Mesendoderm (in vitro differentiated cells): ENCODE measurements at regions not wholly inside any gene's neighbourhood (a gene's known extent, or its start where the extent isn't known, plus 50 kb on each side); places are given as distances from the start of the nearest gene placed in this dataset.

Source experiments
- DNase-seq: peaks from one replicate; pipeline ENCODE4 v3.0.0; 2013
- H2AK5ac ChIP-seq: 2 replicates; pipeline ENCODE4 v1.6.1; 2013; ENCODE audit warnings: low read length, inconsistent platforms
- H2BK120ac ChIP-seq: 2 replicates; pipeline ENCODE4 v1.6.1; 2013; ENCODE audit warnings: low read depth, mild to moderate bottlenecking, low read length, moderate library complexity, mixed read lengths
- H2BK15ac ChIP-seq: replicated peaks from 2 replicates; pipeline ENCODE4 v1.6.1; 2013; ENCODE audit warnings: low read depth, mild to moderate bottlenecking, moderate library complexity
- H2BK5ac ChIP-seq: 2 replicates; pipeline ENCODE4 v1.6.1; 2013; ENCODE audit warnings: low read length, inconsistent platforms
- H3K18ac ChIP-seq: 2 replicates; pipeline ENCODE4 v1.6.1; 2013; ENCODE audit warnings: mild to moderate bottlenecking, low read length, mixed read lengths
- H3K23ac ChIP-seq: one replicate; pipeline ENCODE4 v1.6.1; 2013; ENCODE audit warnings: low read length
- H3K27ac ChIP-seq: 2 replicates; pipeline ENCODE4 v1.5.1; 2013; ENCODE audit warnings: low read depth, mild to moderate bottlenecking, inconsistent platforms, low read length, moderate library complexity
- H3K27me3 ChIP-seq: 2 replicates; pipeline ENCODE4 v1.6.1; 2013; ENCODE audit warnings: low read length, control low read depth, mild to moderate bottlenecking, inconsistent platforms; ENCODE audit not compliant: insufficient read depth, poor library complexity
- H3K36me3 ChIP-seq: 2 replicates; pipeline ENCODE4 v1.6.1; 2013; ENCODE audit warnings: low read length, inconsistent platforms; ENCODE audit not compliant: control insufficient read depth, insufficient read depth
- H3K4ac ChIP-seq: one replicate; pipeline ENCODE4 v1.6.1; 2013; ENCODE audit warnings: low read depth, mild to moderate bottlenecking, low read length, moderate library complexity
- H3K4me1 ChIP-seq: 2 replicates; pipeline ENCODE4 v1.6.1; 2013; ENCODE audit warnings: low read depth, low read length, inconsistent platforms; ENCODE audit not compliant: control insufficient read depth
- H3K4me2 ChIP-seq: 2 replicates; pipeline ENCODE4 v1.6.1; 2013; ENCODE audit warnings: low read length
- H3K4me3 ChIP-seq: 2 replicates; pipeline ENCODE4 v1.5.1; 2013; ENCODE audit warnings: mild to moderate bottlenecking, low read length
- H3K56ac ChIP-seq: one replicate; pipeline ENCODE4 v1.6.1; 2013; ENCODE audit warnings: low read length
- H3K79me1 ChIP-seq: 2 replicates; pipeline ENCODE4 v1.6.1; 2013; ENCODE audit warnings: low read length, inconsistent platforms
- H3K79me2 ChIP-seq: 2 replicates; pipeline ENCODE4 v1.6.1; 2013; ENCODE audit warnings: mild to moderate bottlenecking, low read length; ENCODE audit not compliant: control insufficient read depth, insufficient read depth
- H3K9ac ChIP-seq: 2 replicates; pipeline ENCODE4 v1.6.1; 2013; ENCODE audit warnings: low read length, inconsistent platforms
- H4K5ac ChIP-seq: one replicate; pipeline ENCODE4 v1.6.1; 2013; ENCODE audit warnings: low read length
- H4K8ac ChIP-seq: one replicate; pipeline ENCODE4 v1.6.1; 2013; ENCODE audit warnings: low read depth, mild to moderate bottlenecking, control low read depth, low read length, moderate library complexity
- WGBS: extraction: QIAGEN DNeasy Blood & Tissue Kit; methylation state at CpG from one replicate; pipeline ENCODE4 v1.1.7; 2013; ENCODE audit warnings: low lambda C conversion rate, missing lambda C conversion rate; ENCODE audit not compliant: insufficient coverage; ENCODE audit errors: extremely low coverage; 5-methylcytosine and 5-hydroxymethylcytosine counted together

DNA sequence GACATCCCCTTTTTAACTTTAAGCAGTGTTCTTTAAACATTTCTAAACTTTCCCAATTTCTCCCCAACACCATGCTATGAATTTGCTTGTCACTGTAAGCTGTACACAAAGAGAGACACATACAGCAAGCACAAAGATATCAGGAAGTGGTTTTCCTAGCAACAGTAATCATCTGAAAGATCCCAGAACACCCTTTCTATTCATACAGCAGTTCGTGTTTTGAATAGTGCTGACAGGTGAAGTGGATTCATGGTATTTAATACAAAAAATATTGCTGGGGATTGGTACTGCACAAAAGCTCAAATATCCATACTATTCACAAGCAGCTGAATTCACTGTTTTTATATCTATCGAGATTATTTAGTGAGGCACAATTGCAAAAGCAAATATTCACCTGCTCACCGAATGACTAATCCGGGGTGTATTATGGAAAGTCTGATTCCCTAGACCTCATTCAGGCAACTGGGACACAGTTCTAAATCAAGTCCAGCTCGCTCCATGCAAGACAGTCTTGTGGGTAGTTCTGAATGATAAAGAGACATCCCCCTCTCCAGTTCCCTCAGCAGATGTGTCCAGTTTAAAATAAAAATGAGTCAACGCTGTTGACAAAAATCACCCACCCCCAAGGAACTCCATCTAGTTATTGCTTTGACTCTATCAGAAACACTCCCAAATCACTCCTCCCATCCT lies 107.1 kb upstream of the TSHZ2 start:
- no peaks in the 10 kb centered on the region for H3K36me3 ChIP-seq
- no peak for DNase-seq
- H3K4me3 ChIP-seq: no peak overlapping the region
- no peak overlapping the region for H4K5ac ChIP-seq
- H3K9ac ChIP-seq: no peak overlapping the region
- H3K4me1 ChIP-seq: no peaks in the 10 kb centered on the region
- no peak overlapping the region for H3K56ac ChIP-seq
- no peak overlapping the region for H3K18ac ChIP-seq
- H3K27me3 ChIP-seq: no peaks in the 10 kb centered on the region
- no peak overlapping the region for H2BK5ac ChIP-seq
- H3K4ac ChIP-seq: no peak overlapping the region
- no peak overlapping the region for H3K23ac ChIP-seq
- no peak overlapping the region for H2BK15ac ChIP-seq
- no peak overlapping the region for H4K8ac ChIP-seq
- H2BK120ac ChIP-seq: no peak overlapping the region
- H3K27ac ChIP-seq: no peak overlapping the region
- H3K4me2 ChIP-seq: no peak overlapping the region
- no peaks in the 10 kb centered on the region for H3K79me1 ChIP-seq
- H3K79me2 ChIP-seq: no peaks in the 10 kb centered on the region
- no CpG with 5 or more reads among the region's 6 CpGs for WGBS
- no peak overlapping the region for H2AK5ac ChIP-seq

DNA sequence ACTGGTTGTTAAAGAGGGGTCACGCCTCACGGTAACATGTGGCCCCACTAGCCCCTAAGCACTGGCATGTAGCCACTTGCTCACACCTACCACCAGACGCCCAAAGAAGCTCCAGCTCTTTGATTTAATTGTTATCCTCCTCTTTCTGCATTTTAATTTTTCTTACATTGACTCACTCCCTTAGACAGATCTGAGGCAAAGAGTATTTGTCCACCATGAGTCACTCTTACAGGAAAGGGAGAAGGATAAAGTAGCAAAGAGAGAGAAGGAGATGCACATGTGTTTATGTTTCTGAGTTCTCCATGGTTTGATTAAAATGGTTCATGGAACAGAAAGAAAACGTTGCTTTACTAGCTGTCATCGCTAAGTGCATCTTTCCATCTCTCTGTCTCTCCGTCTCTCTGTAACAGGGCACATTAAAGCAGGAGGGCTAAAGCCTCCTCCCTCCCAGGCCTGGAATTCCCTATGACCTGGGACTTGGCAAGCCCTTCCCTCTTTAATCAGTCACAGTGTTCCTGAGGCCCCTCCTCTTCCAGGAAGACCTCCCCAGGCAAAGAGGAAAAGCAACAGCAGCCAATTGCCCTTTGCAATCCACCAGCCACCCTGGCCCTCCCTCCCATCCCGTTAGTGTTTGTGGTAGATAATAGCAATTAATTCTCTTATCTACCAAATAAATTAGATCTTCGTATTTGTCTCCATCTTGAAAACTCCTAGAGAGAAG lies 112.8 kb upstream of the TSHZ2 start:
- no peak overlapping the region for H2BK5ac ChIP-seq
- no peak overlapping the region for H2BK120ac ChIP-seq
- peak; percentile 28 for DNase-seq
- H3K36me3 ChIP-seq: no peaks in the 10 kb centered on the region
- WGBS: no CpG with 5 or more reads among the region's 8 CpGs
- H2BK15ac ChIP-seq: no peak overlapping the region
- no peak overlapping the region for H2AK5ac ChIP-seq
- H3K4ac ChIP-seq: no peak overlapping the region
- H3K79me1 ChIP-seq: no peaks in the 10 kb centered on the region
- no peaks in the 10 kb centered on the region for H3K79me2 ChIP-seq
- H3K56ac ChIP-seq: no peak overlapping the region
- no peaks in the 10 kb centered on the region for H3K4me1 ChIP-seq
- H3K18ac ChIP-seq: no peak overlapping the region
- H3K27ac ChIP-seq: no peak overlapping the region
- H3K9ac ChIP-seq: no peak overlapping the region
- H3K23ac ChIP-seq: no peak overlapping the region
- no peak overlapping the region for H4K5ac ChIP-seq
- H3K4me3 ChIP-seq: no peak overlapping the region
- H4K8ac ChIP-seq: no peak overlapping the region
- no peak overlapping the region for H3K4me2 ChIP-seq
- no peaks in the 10 kb centered on the region for H3K27me3 ChIP-seq

DNA sequence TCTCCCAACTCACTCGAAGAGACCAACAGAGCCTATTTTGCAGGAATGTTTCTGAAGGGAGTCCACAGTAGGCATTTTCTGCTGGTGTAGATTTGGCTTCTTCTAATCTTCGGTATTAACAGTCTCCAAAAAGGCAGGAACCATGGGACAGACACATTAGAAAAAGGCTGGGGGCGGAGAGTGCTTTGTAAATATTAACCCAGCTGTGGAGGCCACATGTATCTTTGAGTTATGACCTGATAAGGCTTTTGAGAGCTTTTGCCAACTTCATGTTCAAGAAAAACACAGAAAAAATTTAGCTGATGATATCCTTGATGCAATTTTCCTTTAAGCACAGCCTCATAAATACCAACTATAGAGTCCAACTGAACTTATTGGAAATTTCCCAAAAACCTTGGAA lies 119.4 kb upstream of the TSHZ2 start:
- H2AK5ac ChIP-seq: no peak overlapping the region
- no peak overlapping the region for H3K23ac ChIP-seq
- no peaks in the 10 kb centered on the region for H3K36me3 ChIP-seq
- H3K27ac ChIP-seq: no peak overlapping the region
- H2BK120ac ChIP-seq: no peak overlapping the region
- H3K79me2 ChIP-seq: no peaks in the 10 kb centered on the region
- no peak for DNase-seq
- H3K27me3 ChIP-seq: no peaks in the 10 kb centered on the region
- no peak overlapping the region for H3K9ac ChIP-seq
- no peak overlapping the region for H3K56ac ChIP-seq
- no peak overlapping the region for H3K4ac ChIP-seq
- no peak overlapping the region for H3K4me3 ChIP-seq
- no peak overlapping the region for H4K5ac ChIP-seq
- no peak overlapping the region for H3K18ac ChIP-seq
- no peak overlapping the region for H2BK5ac ChIP-seq
- no peaks in the 10 kb centered on the region for H3K4me1 ChIP-seq
- H3K4me2 ChIP-seq: no peak overlapping the region
- H2BK15ac ChIP-seq: no peak overlapping the region
- H3K79me1 ChIP-seq: no peaks in the 10 kb centered on the region
- no CpG with 5 or more reads among the region's 3 CpGs for WGBS
- H4K8ac ChIP-seq: no peak overlapping the region

DNA sequence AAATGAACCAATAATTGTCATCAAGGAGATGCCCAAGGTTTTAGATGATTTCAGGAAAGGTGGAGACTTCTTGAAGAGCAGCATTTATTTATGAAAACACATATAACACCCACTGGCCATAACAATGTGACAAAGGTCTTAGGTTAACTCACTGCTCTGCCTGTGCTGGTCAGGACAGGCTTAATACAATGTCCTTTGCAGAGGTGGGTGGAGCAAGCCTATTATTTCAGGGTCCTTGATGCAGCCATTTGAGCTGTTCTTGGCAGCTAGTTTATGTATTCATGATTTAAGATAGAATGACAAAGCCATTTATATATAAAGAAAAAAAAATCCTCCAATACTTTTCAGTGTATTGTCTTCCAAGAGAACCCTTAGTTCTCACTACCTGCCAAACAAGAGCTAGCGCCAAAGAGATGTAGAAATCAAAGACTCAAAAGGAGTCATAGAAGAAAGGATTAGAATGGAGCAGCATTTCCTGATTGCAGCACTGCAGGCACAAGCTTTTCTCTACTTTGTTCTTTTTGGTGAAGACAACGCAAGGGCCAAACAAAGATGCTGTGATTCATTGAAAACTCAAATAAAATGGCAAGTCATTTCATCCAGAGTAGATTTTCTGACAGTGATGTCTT lies 124.3 kb upstream of the TSHZ2 start:
- no peak overlapping the region for H4K8ac ChIP-seq
- H3K23ac ChIP-seq: no peak overlapping the region
- H3K9ac ChIP-seq: no peak overlapping the region
- H3K27me3 ChIP-seq: no peaks in the 10 kb centered on the region
- no peaks in the 10 kb centered on the region for H3K79me1 ChIP-seq
- WGBS: no CpG with 5 or more reads among the region's 2 CpGs
- no peak overlapping the region for H3K4ac ChIP-seq
- no peaks in the 10 kb centered on the region for H3K79me2 ChIP-seq
- H3K36me3 ChIP-seq: no peaks in the 10 kb centered on the region
- no peak overlapping the region for H3K56ac ChIP-seq
- H3K4me2 ChIP-seq: no peak overlapping the region
- no peak overlapping the region for H4K5ac ChIP-seq
- H3K4me3 ChIP-seq: no peak overlapping the region
- no peak overlapping the region for H2BK5ac ChIP-seq
- DNase-seq: no peak
- no peak overlapping the region for H2BK120ac ChIP-seq
- H3K27ac ChIP-seq: no peak overlapping the region
- no peak overlapping the region for H2BK15ac ChIP-seq
- no peaks in the 10 kb centered on the region for H3K4me1 ChIP-seq
- no peak overlapping the region for H2AK5ac ChIP-seq
- H3K18ac ChIP-seq: no peak overlapping the region

DNA sequence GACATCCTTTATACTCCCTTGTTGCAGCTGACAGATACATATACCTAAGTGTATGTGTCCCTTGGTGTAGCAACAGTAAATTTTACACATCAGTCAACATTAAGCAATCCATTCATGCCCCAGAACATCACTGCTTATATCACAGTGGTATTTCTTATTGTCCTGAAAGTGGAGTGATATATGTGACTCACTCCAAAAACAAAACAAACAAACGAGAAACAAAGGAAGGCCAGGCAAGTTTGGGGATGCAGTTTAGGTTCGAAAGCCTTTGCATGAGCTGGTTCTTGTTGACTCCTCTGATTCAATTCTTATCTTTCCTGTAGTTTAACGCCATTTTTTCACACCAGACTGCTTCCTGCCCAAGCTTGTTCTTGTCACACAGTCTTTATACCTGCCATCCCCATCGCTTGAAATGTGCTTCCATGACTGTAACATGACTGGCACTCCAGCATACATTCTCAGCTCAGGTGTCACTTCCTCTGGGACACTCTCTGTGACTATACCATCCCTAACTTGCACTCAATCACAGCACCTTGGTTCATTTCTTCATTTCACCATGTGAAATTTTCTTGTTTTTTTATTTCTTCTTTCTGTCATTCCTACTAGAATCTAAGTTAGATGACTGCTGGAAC lies 125.0 kb upstream of the TSHZ2 start:
- DNase-seq: peak; percentile 4
- no peak overlapping the region for H2AK5ac ChIP-seq
- no peak overlapping the region for H3K27ac ChIP-seq
- WGBS: no CpG with 5 or more reads among the region's 4 CpGs
- no peaks in the 10 kb centered on the region for H3K79me1 ChIP-seq
- H3K79me2 ChIP-seq: no peaks in the 10 kb centered on the region
- no peak overlapping the region for H3K9ac ChIP-seq
- H3K56ac ChIP-seq: no peak overlapping the region
- H2BK5ac ChIP-seq: no peak overlapping the region
- H2BK15ac ChIP-seq: no peak overlapping the region
- no peak overlapping the region for H3K4me3 ChIP-seq
- no peak overlapping the region for H3K4ac ChIP-seq
- no peak overlapping the region for H4K5ac ChIP-seq
- no peaks in the 10 kb centered on the region for H3K36me3 ChIP-seq
- no peak overlapping the region for H3K4me2 ChIP-seq
- no peak overlapping the region for H3K18ac ChIP-seq
- H2BK120ac ChIP-seq: no peak overlapping the region
- H3K27me3 ChIP-seq: no peaks in the 10 kb centered on the region
- H3K4me1 ChIP-seq: no peaks in the 10 kb centered on the region
- H3K23ac ChIP-seq: no peak overlapping the region
- H4K8ac ChIP-seq: no peak overlapping the region
